Jurkat, Clone E6-1 (cell line): ENCODE measurements at regions not wholly inside any gene's neighbourhood (a gene's known extent, or its start where the extent isn't known, plus 50 kb on each side); places are given as distances from the start of the nearest gene placed in this dataset.

Source experiments
- DNase-seq: peaks from one replicate; pipeline ENCODE4 v3.0.0-alpha.2; 2011; ENCODE audit warnings: low read depth, low spot score
- H3K4me3 ChIP-seq: 2 replicates; pipeline ENCODE4 v1.5.1; 2011; ENCODE audit warnings: mild to moderate bottlenecking, low read length, control low read depth, moderate library complexity

DNA sequence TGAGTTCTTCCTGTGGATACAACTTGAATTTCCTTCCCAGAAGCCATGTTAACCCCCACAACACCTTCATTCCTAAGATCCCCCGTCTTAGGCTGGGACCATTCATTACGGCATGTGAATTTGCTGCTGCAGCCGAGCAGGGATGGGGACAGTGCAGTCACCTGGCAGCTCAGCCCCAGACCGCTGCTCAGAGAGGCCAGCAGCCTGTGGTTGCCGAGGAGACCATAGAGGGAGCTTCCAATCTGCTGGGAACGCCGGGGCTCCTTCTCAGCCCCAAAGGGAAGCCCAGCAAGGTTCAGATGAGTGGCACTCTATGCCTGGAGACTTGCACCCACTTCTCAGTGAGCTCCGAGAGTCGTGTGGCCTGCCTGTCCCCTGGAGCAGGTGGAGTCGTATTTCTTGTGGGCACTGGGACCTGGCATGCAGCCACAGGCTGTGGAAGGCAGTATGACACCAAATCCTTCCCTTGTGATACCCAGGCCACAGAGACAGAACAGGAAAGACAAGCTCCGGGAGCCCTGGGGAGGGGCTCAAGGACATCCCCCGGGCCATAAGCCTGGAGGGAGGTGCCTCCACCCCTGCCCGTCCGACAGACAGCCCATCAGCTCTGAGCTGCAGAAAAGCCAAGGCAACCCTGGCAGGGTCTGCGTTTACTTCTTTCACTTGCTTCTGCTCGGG, 167.3 kb downstream of the FAM43A start:
- no peak for DNase-seq
- H3K4me3 ChIP-seq = no peak overlapping the region

DNA sequence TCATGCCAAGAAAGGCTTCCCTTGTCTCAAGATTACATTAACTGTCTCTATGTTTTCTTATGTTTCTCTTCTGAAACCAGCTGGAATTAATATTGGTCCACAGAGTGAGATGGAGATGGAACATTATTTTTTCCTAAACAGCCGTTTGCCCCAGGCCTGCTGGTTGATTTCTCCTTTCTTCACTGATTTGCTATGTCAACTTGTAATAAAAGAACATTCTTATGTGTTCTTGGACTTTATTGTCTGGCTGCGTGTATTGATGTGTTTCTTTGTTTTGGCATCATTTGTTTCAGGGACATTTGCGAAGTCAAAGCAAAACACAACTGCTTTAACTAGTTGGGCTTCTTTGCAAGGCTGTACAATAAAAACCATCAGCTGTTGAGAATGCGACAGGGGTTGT, 168.5 kb downstream of the FAM43A start:
- H3K4me3 ChIP-seq = no peak overlapping the region
- DNase-seq = no peak

- DNase-seq = no peak
- H3K4me3 ChIP-seq = no peak overlapping the region
Measured at GRCh38 chr3:194854659-194855390, 169.1 kb downstream of the FAM43A start.

GRCh38 chr3:194856296-194856695, 170.6 kb downstream of the FAM43A start:
- H3K4me3 ChIP-seq = no peak overlapping the region
- DNase-seq = no peak

GRCh38 chr3:194857469-194858113, 171.9 kb downstream of the FAM43A start:
- H3K4me3 ChIP-seq = no peak overlapping the region
- DNase-seq = no peak

GRCh38 chr3:194858382-194858781, 172.7 kb downstream of the FAM43A start:
- no peak overlapping the region for H3K4me3 ChIP-seq
- no peak for DNase-seq

- no peak for DNase-seq
- no peak overlapping the region for H3K4me3 ChIP-seq
Measured at GRCh38 chr3:194860725-194861124, 175.0 kb downstream of the FAM43A start.

GRCh38 chr3:194861375-194861774, 175.7 kb downstream of the FAM43A start:
- no peak overlapping the region for H3K4me3 ChIP-seq
- no peak for DNase-seq

GRCh38 chr3:194865061-194865460, 179.4 kb downstream of the FAM43A start:
- H3K4me3 ChIP-seq = no peak overlapping the region

GRCh38 chr3:194865615-194866014, 179.9 kb downstream of the FAM43A start:
- H3K4me3 ChIP-seq = no peak overlapping the region
- DNase-seq = no peak

More at GRCh38 chr3:194865061-194865460, 179.4 kb downstream of the FAM43A start:
- no peak for DNase-seq

- DNase-seq = no peak
- H3K4me3 ChIP-seq = no peak overlapping the region
Measured at GRCh38 chr3:194866236-194866635, 180.6 kb downstream of the FAM43A start.

DNA sequence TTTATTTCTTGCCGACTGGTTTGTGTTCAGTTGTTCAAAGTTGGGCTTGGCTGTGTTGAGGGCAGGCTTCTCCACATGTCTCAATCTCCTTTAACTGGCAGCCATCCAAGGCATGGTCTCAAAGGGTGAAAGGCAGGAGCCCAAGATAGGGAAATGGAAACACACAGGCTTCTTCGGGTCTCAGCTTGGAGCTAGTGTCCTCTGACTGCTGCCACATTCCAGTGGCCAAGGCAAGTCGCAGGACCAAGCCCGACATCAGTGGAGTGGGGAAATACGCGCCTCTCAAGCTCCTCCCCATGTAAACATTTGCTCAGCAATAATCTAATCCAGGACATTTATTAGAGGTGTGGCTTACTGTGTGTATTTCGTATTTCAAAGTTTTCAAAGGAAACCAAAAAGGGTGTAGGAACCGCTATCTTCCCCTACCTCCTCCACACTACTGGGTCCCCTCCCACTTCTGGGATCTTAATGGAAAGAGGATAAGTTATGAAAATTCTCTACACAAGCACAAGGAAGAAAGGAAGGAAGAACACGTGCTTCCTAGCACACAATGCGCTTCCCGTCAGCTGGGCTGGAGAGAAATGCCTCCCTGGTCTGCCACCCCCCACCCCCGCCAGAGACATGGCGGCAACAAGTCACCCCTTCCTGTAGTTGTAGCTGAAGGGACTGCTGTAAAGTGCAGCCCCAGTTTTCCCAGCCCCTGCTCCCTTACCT, 181.7 kb downstream of the FAM43A start:
- DNase-seq = no peak
- H3K4me3 ChIP-seq = no peak overlapping the region

GRCh38 chr3:194868831-194869230, 183.1 kb downstream of the FAM43A start:
- no peak for DNase-seq
- no peak overlapping the region for H3K4me3 ChIP-seq

DNA sequence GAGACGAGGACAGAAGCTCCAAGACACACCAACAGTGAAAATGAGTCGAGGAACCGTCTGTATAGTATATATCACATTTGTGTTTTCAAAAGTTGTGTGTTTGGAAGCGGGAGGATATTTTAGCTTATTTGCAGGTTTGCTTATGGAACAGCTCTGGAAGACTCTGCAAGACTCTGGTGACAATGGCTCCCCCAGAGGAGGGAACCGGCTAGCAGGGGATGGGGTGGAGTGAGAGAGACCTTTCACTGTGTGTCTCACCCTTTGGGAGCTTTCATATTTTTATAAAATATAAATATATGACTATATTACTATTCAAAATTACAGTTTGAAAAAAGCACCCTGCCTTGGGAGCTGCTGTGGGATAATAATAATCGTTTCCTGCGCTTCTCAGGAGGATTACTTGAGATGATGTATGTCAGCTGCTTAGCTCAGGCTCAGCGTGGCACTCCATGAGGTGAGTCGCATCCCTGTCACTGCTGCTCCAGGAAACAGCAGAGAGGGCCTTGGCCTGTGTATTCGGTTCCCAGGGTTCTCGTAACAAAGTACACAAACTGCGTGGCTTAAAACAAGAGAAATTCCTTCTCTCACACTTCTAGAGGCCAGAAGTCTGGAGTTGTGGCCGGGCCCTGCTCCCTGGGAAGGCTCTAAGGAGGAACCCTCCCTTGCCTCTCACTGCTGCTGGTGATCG, 183.9 kb downstream of the FAM43A start:
- H3K4me3 ChIP-seq = no peak overlapping the region
- no peak for DNase-seq

GRCh38 chr3:194870394-194871110, 184.9 kb downstream of the FAM43A start:
- H3K4me3 ChIP-seq = no peak overlapping the region
- DNase-seq = no peak

DNA sequence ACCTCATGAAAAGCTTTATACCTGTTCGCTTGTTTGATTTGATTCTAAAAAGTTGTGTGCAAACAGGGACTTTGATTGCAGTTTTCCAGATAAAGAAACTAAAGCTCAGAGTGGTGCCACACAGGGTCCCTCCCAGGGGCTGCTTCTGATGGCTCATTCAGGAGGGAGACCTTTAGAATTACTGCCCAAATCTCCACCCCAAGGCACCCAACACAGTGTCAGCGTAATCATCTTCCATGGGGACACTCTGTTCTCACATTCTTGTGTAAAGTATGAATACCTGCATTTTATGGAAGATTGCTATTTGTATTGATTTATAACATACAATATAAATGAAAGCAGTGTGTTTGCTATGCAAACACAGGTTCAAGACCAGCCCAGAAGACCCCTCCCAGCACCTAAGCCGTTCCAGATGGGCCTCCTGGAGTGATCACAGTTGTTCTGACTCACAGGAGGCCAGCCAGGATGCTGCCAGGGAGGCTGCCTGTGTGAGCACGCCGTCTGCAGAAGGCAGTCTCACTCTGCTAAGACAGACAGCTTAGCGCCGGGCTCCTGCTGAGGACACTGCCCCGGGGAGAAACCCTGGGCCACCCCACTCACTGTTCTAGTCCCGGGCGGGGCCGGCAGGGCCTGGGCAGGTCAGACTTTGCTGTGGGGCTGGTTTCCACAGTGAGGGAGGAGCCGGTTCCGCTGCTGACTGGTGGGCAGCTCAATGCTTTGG, 185.6 kb downstream of the FAM43A start:
- no peak for DNase-seq
- no peak overlapping the region for H3K4me3 ChIP-seq

DNA sequence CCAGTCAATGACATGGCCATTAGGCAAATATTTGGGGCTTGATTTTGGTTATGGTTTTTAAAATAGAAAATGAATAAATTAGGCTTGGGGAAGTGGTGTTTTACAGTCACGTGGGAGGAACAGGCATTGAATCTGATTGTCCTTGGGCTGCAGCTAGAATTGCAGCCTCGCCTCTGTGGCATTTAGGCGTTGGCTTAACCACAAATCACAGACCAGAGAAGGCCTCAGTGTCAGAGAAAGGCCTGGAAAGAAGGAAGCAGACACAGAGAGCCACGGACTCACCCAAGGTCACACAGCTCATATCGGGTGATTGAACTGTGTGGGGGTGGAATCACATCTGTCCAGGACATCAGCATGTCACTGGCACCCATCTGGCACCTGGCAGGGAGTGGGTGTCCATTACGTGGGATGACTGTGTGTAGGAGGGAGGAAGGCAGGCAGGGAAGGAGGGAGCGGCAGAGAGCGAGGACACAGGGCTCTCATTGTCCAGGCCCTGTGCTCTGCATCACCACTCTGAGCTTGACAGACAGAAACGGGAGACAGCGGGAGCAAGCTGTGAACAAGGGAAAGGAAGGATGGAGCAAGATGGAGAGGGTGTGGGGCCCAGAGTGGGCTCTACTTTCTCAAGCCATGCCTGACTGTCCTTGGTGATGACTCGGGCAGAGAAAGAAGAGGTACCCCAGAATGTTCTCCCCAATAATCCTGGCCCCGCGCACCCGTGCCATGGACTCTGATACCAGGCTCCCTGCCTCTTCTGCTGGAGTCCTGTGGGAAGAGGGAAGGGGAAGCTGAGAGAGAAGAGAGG, 186.4 kb downstream of the FAM43A start:
- no peak overlapping the region for H3K4me3 ChIP-seq
- DNase-seq = no peak
